Fibroblast of skin of back (primary cell): ENCODE measurements at regions not wholly inside any gene's neighbourhood (a gene's known extent, or its start where the extent isn't known, plus 50 kb on each side); places are given as distances from the start of the nearest gene placed in this dataset.
"Not testable (repeated sequence)": the region's sequence is repeated elsewhere in the genome, so short reads cannot be mapped to it uniquely, and the experiment has no call there.

Experiments used
- DNase-seq: peaks from one replicate; pipeline ENCODE4 v3.0.0-alpha.2; 2013

- no peak for DNase-seq
Observed at GRCh38 chrX:109782994-109783700, 50.1 kb upstream of the ACSL4 start.

GRCh38 chrX:109783701-109784079, 50.6 kb upstream of the ACSL4 start:
- no peak for DNase-seq

GRCh38 chrX:109785053-109785452, 52.0 kb upstream of the ACSL4 start:
- DNase-seq = no peak

GRCh38 chrX:109790511-109790910, 57.5 kb upstream of the ACSL4 start:
- DNase-seq = not testable (repeated sequence)

- DNase-seq = no peak
Observed at GRCh38 chrX:109793191-109793590, 60.1 kb upstream of the ACSL4 start.

- no peak for DNase-seq
Observed at GRCh38 chrX:109795682-109796081, 62.6 kb upstream of the ACSL4 start.

GRCh38 chrX:109797311-109797975, 64.4 kb upstream of the ACSL4 start:
- no peak for DNase-seq

- DNase-seq = no peak
Observed at GRCh38 chrX:109812236-109812635, 79.2 kb upstream of the ACSL4 start.

GRCh38 chrX:109813236-109813635, 80.2 kb upstream of the ACSL4 start:
- no peak for DNase-seq

- DNase-seq = no peak
Observed at GRCh38 chrX:109818976-109819375, 85.9 kb upstream of the ACSL4 start.

- peak; percentile 23 for DNase-seq
Observed at GRCh38 chrX:109822861-109823260, 89.8 kb upstream of the ACSL4 start.

GRCh38 chrX:109826954-109827708, 94.1 kb upstream of the ACSL4 start:
- peak; percentile 81 for DNase-seq

- no peak for DNase-seq
Observed at GRCh38 chrX:109827772-109828171, 94.7 kb upstream of the ACSL4 start.

GRCh38 chrX:109830157-109830703, 97.2 kb upstream of the ACSL4 start:
- no peak for DNase-seq

GRCh38 chrX:109830704-109831206, 97.7 kb upstream of the ACSL4 start:
- peak; percentile 23 for DNase-seq

- no peak for DNase-seq
Observed at GRCh38 chrX:109831326-109831985, 98.4 kb upstream of the ACSL4 start.

- DNase-seq = peak; percentile 55
Observed at GRCh38 chrX:109839694-109840567, 106.9 kb upstream of the ACSL4 start.

GRCh38 chrX:109840585-109840984, 107.5 kb upstream of the ACSL4 start:
- peak; percentile 91 for DNase-seq

- DNase-seq = no peak
Observed at GRCh38 chrX:109841257-109841656, 108.2 kb upstream of the ACSL4 start.

GRCh38 chrX:109841869-109842579, 109.0 kb upstream of the ACSL4 start:
- DNase-seq = peak; percentile 32

- DNase-seq = no peak
Observed at GRCh38 chrX:109842611-109843010, 109.6 kb upstream of the ACSL4 start.
